Effector memory CD8-positive, alpha-beta T cell (primary cell): ENCODE measurements at regions not wholly inside any gene's neighbourhood (a gene's known extent, or its start where the extent isn't known, plus 50 kb on each side); places are given as distances from the start of the nearest gene placed in this dataset.

ENCODE experiments used
- ATAC-seq: fragments of 150-1000 bp; cut with Tn5 transposase; replicated peaks from 2 replicates; pipeline ENCODE4 v1.10.0; 2021; ENCODE audit warnings: mild to moderate bottlenecking, moderate library complexity
- DNase-seq, 3 experiments: peaks; one replicate each; pipeline ENCODE4 v3.0.0; 2021
- H3K27ac Mint-ChIP-seq, 2 donors: one replicate each; pipeline ENCODE4 v1.8.0; 2022; ENCODE audit warnings: mild to moderate bottlenecking in 2 of 2, mixed read lengths in 2 of 2, moderate library complexity in 2 of 2
- H3K27me3 Mint-ChIP-seq, 2 donors: one replicate each; pipeline ENCODE4 v1.8.0; 2022; ENCODE audit warnings: mixed read lengths in 2 of 2
- H3K36me3 Mint-ChIP-seq: one replicate; pipeline ENCODE4 v1.8.0; 2022; ENCODE audit warnings: mild to moderate bottlenecking, moderate library complexity, mixed read lengths; ENCODE audit not compliant: insufficient read depth
- H3K4me1 Mint-ChIP-seq, 2 donors: one replicate each; pipeline ENCODE4 v1.8.0; 2022; ENCODE audit warnings: low read depth in 2 of 2, mixed read lengths in 2 of 2
- H3K4me3 Mint-ChIP-seq, 2 donors: one replicate each; pipeline ENCODE4 v1.8.0; 2022; ENCODE audit warnings: mild to moderate bottlenecking in 2 of 2, mixed read lengths in 2 of 2, moderate library complexity in 2 of 2
- H3K9me3 Mint-ChIP-seq, 2 donors: one replicate each; pipeline ENCODE4 v1.8.0; 2022; ENCODE audit warnings: mixed read lengths in 2 of 2

GRCh38 chr1:95926331-95926730 is 692.3 kb downstream of the RWDD3 start:
- no peak overlapping the region for H3K27ac Mint-ChIP-seq
- DNase-seq (no peak), ATAC-seq (no peak)
- no peaks in the 10 kb centered on the region for H3K4me1 Mint-ChIP-seq
- H3K4me3 Mint-ChIP-seq, result no peak overlapping the region
- H3K36me3 Mint-ChIP-seq, result no peaks in the 10 kb centered on the region
- no peaks in the 10 kb centered on the region for H3K27me3 Mint-ChIP-seq
- peaks cover 3 to 14% of the 10 kb centered on the region in 2 donors for H3K9me3 Mint-ChIP-seq

GRCh38 chr1:95927061-95927460 is 693.1 kb downstream of the RWDD3 start:
- Mint-ChIP-seq H3K36me3 (no peaks in the 10 kb centered on the region), H3K4me1 (no peaks in the 10 kb centered on the region), H3K27ac (no peak overlapping the region), H3K4me3 (no peak overlapping the region), H3K27me3 (no peaks in the 10 kb centered on the region), H3K9me3 (peaks cover 8 to 21% of the 10 kb centered on the region in 2 donors)
- no peak for ATAC-seq
- DNase-seq, result no peak

GRCh38 chr1:95935719-95936118 is 701.7 kb downstream of the RWDD3 start:
- Mint-ChIP-seq H3K4me3 (no peak overlapping the region), H3K4me1 (no peaks in the 10 kb centered on the region), H3K27ac (no peak overlapping the region), H3K36me3 (peaks cover 2% of the 10 kb centered on the region), H3K9me3 (peaks cover 9 to 11% of the 10 kb centered on the region in 2 donors), H3K27me3 (no peaks in the 10 kb centered on the region)
- no peak for ATAC-seq
- DNase-seq, result no peak

- Mint-ChIP-seq H3K9me3 (peaks cover 2 to 7% of the 10 kb centered on the region in 2 donors), H3K36me3 (no peaks in the 10 kb centered on the region), H3K27ac (no peak overlapping the region), H3K4me3 (no peak overlapping the region), H3K4me1 (no peaks in the 10 kb centered on the region), H3K27me3 (no peaks in the 10 kb centered on the region)
- no peak for DNase-seq
- ATAC-seq, result no peak
These were observed 707.2 kb downstream of the RWDD3 start for GRCh38 chr1:95941121-95941798.

- DNase-seq, result no peak
- ATAC-seq, result no peak
These were observed 714.0 kb downstream of the RWDD3 start for GRCh38 chr1:95948023-95948422.

GRCh38 chr1:95951371-95952102 is 717.5 kb downstream of the RWDD3 start:
- Mint-ChIP-seq H3K27me3 (no peaks in the 10 kb centered on the region), H3K4me3 (no peak overlapping the region), H3K27ac (no peak overlapping the region), H3K36me3 (no peaks in the 10 kb centered on the region), H3K9me3 (peaks cover 6 to 7% of the 10 kb centered on the region in 2 donors), H3K4me1 (no peaks in the 10 kb centered on the region)
- ATAC-seq, result no peak
- no peak for DNase-seq

More at GRCh38 chr1:95948023-95948422, 714.0 kb downstream of the RWDD3 start:
- Mint-ChIP-seq H3K4me1 (no peaks in the 10 kb centered on the region), H3K36me3 (no peaks in the 10 kb centered on the region), H3K27me3 (no peaks in the 10 kb centered on the region), H3K9me3 (peaks cover 2 to 5% of the 10 kb centered on the region in 2 donors), H3K4me3 (no peak overlapping the region), H3K27ac (no peak overlapping the region)

GRCh38 chr1:95953015-95953414 is 719.0 kb downstream of the RWDD3 start:
- Mint-ChIP-seq H3K36me3 (no peaks in the 10 kb centered on the region), H3K9me3 (peaks cover 7 to 12% of the 10 kb centered on the region in 2 donors), H3K27me3 (no peaks in the 10 kb centered on the region), H3K4me3 (no peak overlapping the region), H3K27ac (no peak overlapping the region), H3K4me1 (no peaks in the 10 kb centered on the region)
- no peak for DNase-seq
- no peak for ATAC-seq

GRCh38 chr1:95954585-95954984 is 720.6 kb downstream of the RWDD3 start:
- Mint-ChIP-seq H3K36me3 (no peaks in the 10 kb centered on the region), H3K4me3 (no peak overlapping the region), H3K9me3 (peaks cover 15 to 17% of the 10 kb centered on the region in 2 donors), H3K27ac (no peak overlapping the region), H3K4me1 (no peaks in the 10 kb centered on the region), H3K27me3 (no peaks in the 10 kb centered on the region)
- no peak for DNase-seq
- ATAC-seq, result no peak

- Mint-ChIP-seq H3K36me3 (no peaks in the 10 kb centered on the region), H3K27ac (no peak overlapping the region), H3K9me3 (peaks cover 15 to 18% of the 10 kb centered on the region in 2 donors), H3K4me3 (no peak overlapping the region), H3K4me1 (no peaks in the 10 kb centered on the region), H3K27me3 (no peaks in the 10 kb centered on the region)
- DNase-seq (no peak), ATAC-seq (no peak)
These were observed 722.2 kb downstream of the RWDD3 start for GRCh38 chr1:95956215-95956614.

GRCh38 chr1:95957748-95958147 is 723.7 kb downstream of the RWDD3 start:
- Mint-ChIP-seq H3K4me1 (no peaks in the 10 kb centered on the region), H3K9me3 (peaks cover 15 to 17% of the 10 kb centered on the region in 2 donors), H3K36me3 (no peaks in the 10 kb centered on the region), H3K27ac (no peak overlapping the region), H3K4me3 (no peak overlapping the region), H3K27me3 (no peaks in the 10 kb centered on the region)
- ATAC-seq (no peak), DNase-seq (no peak)

- no peaks in the 10 kb centered on the region for H3K4me1 Mint-ChIP-seq
- no peak overlapping the region for H3K27ac Mint-ChIP-seq
- DNase-seq (no peak), ATAC-seq (no peak)
- H3K27me3 Mint-ChIP-seq, result no peaks in the 10 kb centered on the region
- H3K9me3 Mint-ChIP-seq, result peaks cover 5 to 15% of the 10 kb centered on the region in 2 donors
- H3K36me3 Mint-ChIP-seq, result no peaks in the 10 kb centered on the region
- no peak overlapping the region for H3K4me3 Mint-ChIP-seq
These were observed 732.9 kb downstream of the RWDD3 start for GRCh38 chr1:95966866-95967265.

- no peak for DNase-seq
- no peak overlapping the region for H3K4me3 Mint-ChIP-seq
- no peaks in the 10 kb centered on the region for H3K4me1 Mint-ChIP-seq
These were observed 740.6 kb downstream of the RWDD3 start for GRCh38 chr1:95974586-95974985.

GRCh38 chr1:95982711-95983110 is 738.9 kb upstream of the PTBP2 start:
- no peaks in the 10 kb centered on the region for H3K36me3 Mint-ChIP-seq
- H3K9me3 Mint-ChIP-seq, result peaks cover 0 to 14% of the 10 kb centered on the region in 2 donors
- no peaks in the 10 kb centered on the region for H3K4me1 Mint-ChIP-seq
- DNase-seq (no peak), ATAC-seq (no peak)
- no peak overlapping the region for H3K27ac Mint-ChIP-seq
- no peak overlapping the region for H3K4me3 Mint-ChIP-seq
- no peaks in the 10 kb centered on the region for H3K27me3 Mint-ChIP-seq

More at GRCh38 chr1:95974586-95974985, 740.6 kb downstream of the RWDD3 start:
- H3K9me3 Mint-ChIP-seq, result peaks cover 10 to 30% of the 10 kb centered on the region in 2 donors
- H3K27ac Mint-ChIP-seq, result no peak overlapping the region
- no peaks in the 10 kb centered on the region for H3K27me3 Mint-ChIP-seq
- ATAC-seq, result no peak
- no peaks in the 10 kb centered on the region for H3K36me3 Mint-ChIP-seq

GRCh38 chr1:95983831-95984230 is 737.8 kb upstream of the PTBP2 start:
- no peak for ATAC-seq
- Mint-ChIP-seq H3K4me3 (no peak overlapping the region), H3K4me1 (no peaks in the 10 kb centered on the region), H3K9me3 (peaks cover 0 to 14% of the 10 kb centered on the region in 2 donors), H3K36me3 (no peaks in the 10 kb centered on the region), H3K27me3 (no peaks in the 10 kb centered on the region), H3K27ac (no peak overlapping the region)
- DNase-seq, result no peak
